Smooth muscle cell (in vitro differentiated cells): ENCODE measurements at regions not wholly inside any gene's neighbourhood (a gene's known extent, or its start where the extent isn't known, plus 50 kb on each side); places are given as distances from the start of the nearest gene placed in this dataset.

Experiments
- DNase-seq: peaks from one replicate; lab custom pipeline; 2025; ENCODE audit not compliant: unreplicated experiment; lab: John Stamatoyannopoulos, UW
- H2AFZ ChIP-seq: fragments of 200-600 bp; sonication (generic); 2 replicates; pipeline ENCODE4 v1.6.0; 2016; ENCODE audit warnings: antibody characterized with exemption, low read depth, mild to moderate bottlenecking
- H3F3A ChIP-seq: fragments of 200-600 bp; sonication (generic); 2 replicates; pipeline ENCODE4 v1.6.0; 2017; ENCODE audit warnings: antibody characterized with exemption, low read depth
- H3K27ac ChIP-seq: fragments of 200-600 bp; sonication (generic); 2 replicates; pipeline ENCODE4 v1.5.1; 2016; ENCODE audit warnings: low read depth, mild to moderate bottlenecking
- H3K27me3 ChIP-seq: fragments of 200-600 bp; sonication (generic); 2 replicates; pipeline ENCODE4 v1.6.1; 2016; ENCODE audit warnings: low read depth, mild to moderate bottlenecking
- H3K36me3 ChIP-seq: fragments of 200-600 bp; sonication (generic); 2 replicates; pipeline ENCODE4 v1.5.1; 2016; ENCODE audit warnings: low read depth
- H3K4me1 ChIP-seq: fragments of 200-600 bp; sonication (generic); 2 replicates; pipeline ENCODE4 v1.5.1; 2016; ENCODE audit warnings: low read depth
- H3K4me2 ChIP-seq: fragments of 200-600 bp; sonication (generic); 2 replicates; pipeline ENCODE4 v1.6.0; 2016; ENCODE audit warnings: mild to moderate bottlenecking
- H3K4me3 ChIP-seq: fragments of 200-600 bp; sonication (generic); 2 replicates; pipeline ENCODE4 v1.5.1; 2016; ENCODE audit warnings: mild to moderate bottlenecking
- H3K79me2 ChIP-seq: fragments of 200-600 bp; sonication (generic); 2 replicates; pipeline ENCODE4 v1.6.0; 2016; ENCODE audit warnings: low read depth, mild to moderate bottlenecking
- H3K9ac ChIP-seq: fragments of 200-600 bp; sonication (generic); 2 replicates; pipeline ENCODE4 v1.6.0; 2016; ENCODE audit warnings: low read depth
- H3K9me3 ChIP-seq: fragments of 200-600 bp; sonication (generic); replicated peaks from 2 replicates; pipeline ENCODE4 v1.5.1; 2016; ENCODE audit warnings: low read depth
- H4K20me1 ChIP-seq: fragments of 200-600 bp; sonication (generic); 2 replicates; pipeline ENCODE4 v1.6.0; 2016; ENCODE audit warnings: low read depth
- CTCF ChIP-seq: fragments of 200-600 bp; sonication (generic); IDR thresholded peaks from 2 replicates; pipeline ENCODE4 v1.5.1; 2017; ENCODE audit warnings: borderline replicate concordance, mild to moderate bottlenecking, antibody characterized with exemption; ENCODE audit not compliant: insufficient read depth, poor library complexity, severe bottlenecking
- WGBS: methylation state at CpG from one replicate; pipeline ENCODE4 v1.1.7; 2016; ENCODE audit warnings: low lambda C conversion rate; 5-methylcytosine and 5-hydroxymethylcytosine counted together

GRCh38 chr2:19425419-19425818 lies 67.0 kb upstream of the OSR1 start:
- Histone ChIP-seq H3K79me2 (no peaks in the 10 kb centered on the region), H3K36me3 (no peaks in the 10 kb centered on the region), H3K4me1 (no peaks in the 10 kb centered on the region), H3K4me3 (no peak overlapping the region), H2AFZ (no peak overlapping the region), H4K20me1 (no peaks in the 10 kb centered on the region), H3K9me3 (no peaks in the 10 kb centered on the region), H3F3A (no peaks in the 10 kb centered on the region), H3K27me3 (peaks cover 13% of the 10 kb centered on the region), H3K9ac (no peak overlapping the region), H3K4me2 (no peak overlapping the region), H3K27ac (no peak overlapping the region)
- WGBS = 88% methylated on average over 2 of the region's 2 CpGs
- no peak for TF ChIP-seq CTCF
- DNase-seq = no peak

GRCh38 chr2:19419211-19419880 lies 60.9 kb upstream of the OSR1 start:
- TF ChIP-seq CTCF = no peak
- peaks cover 21% of the 10 kb centered on the region for H3K27me3 ChIP-seq

GRCh38 chr2:19416784-19417684 lies 58.6 kb upstream of the OSR1 start:
- Histone ChIP-seq H3K27me3 (peaks cover 20% of the 10 kb centered on the region), H4K20me1 (no peaks in the 10 kb centered on the region), H3K79me2 (no peaks in the 10 kb centered on the region), H3K9ac (no peak overlapping the region), H3K27ac (no peak overlapping the region), H3K9me3 (no peaks in the 10 kb centered on the region), H3K4me2 (no peak overlapping the region), H3F3A (no peaks in the 10 kb centered on the region), H3K4me1 (no peaks in the 10 kb centered on the region), H2AFZ (no peak overlapping the region), H3K36me3 (no peaks in the 10 kb centered on the region), H3K4me3 (no peak overlapping the region)
- TF ChIP-seq CTCF = no peak
- no peak for DNase-seq
- WGBS = 73% methylated on average over 3 of the region's 3 CpGs

More at GRCh38 chr2:19419211-19419880, 60.9 kb upstream of the OSR1 start:
- Histone ChIP-seq H3F3A (no peaks in the 10 kb centered on the region), H4K20me1 (no peaks in the 10 kb centered on the region), H3K4me3 (no peak overlapping the region), H3K9ac (no peak overlapping the region), H2AFZ (no peak overlapping the region), H3K27ac (no peak overlapping the region), H3K79me2 (no peaks in the 10 kb centered on the region), H3K9me3 (no peaks in the 10 kb centered on the region), H3K4me2 (no peak overlapping the region), H3K4me1 (no peaks in the 10 kb centered on the region), H3K36me3 (no peaks in the 10 kb centered on the region)
- no peak for DNase-seq
- WGBS = 76% methylated on average over 3 of the region's 3 CpGs
